K562 (cell line): ENCODE measurements at regions not wholly inside any gene's neighbourhood (a gene's known extent, or its start where the extent isn't known, plus 50 kb on each side); places are given as distances from the start of the nearest gene placed in this dataset.

Source experiments
- ATF1 ChIP-seq, 2 experiments: fragments of 450-650 bp in 1 of 2; IDR thresholded peaks; 2 replicates each; pipeline ENCODE4 v1.6.1; 2016; ENCODE audit warnings: missing compliant biosample characterization in 1 of 2, missing genetic modification characterization in 1 of 2
- IRF2 ChIP-seq: sonication (generic); formaldehyde crosslinking; IDR thresholded peaks from 2 replicates; pipeline ENCODE4 v1.8.1; 2022; ENCODE audit warnings: mild to moderate bottlenecking, missing genetic modification reagents
- KLF10 ChIP-seq: fragments of 250-450 bp; sonication (Bioruptor Pico); IDR thresholded peaks from 2 replicates; pipeline ENCODE4 v1.6.1; 2021; ENCODE audit warnings: matching md5 sums
- NBN ChIP-seq: fragments of 450-650 bp; IDR thresholded peaks from 2 replicates; pipeline ENCODE4 v1.6.1; 2016; ENCODE audit warnings: low read depth, mild to moderate bottlenecking
- NCOA4 ChIP-seq: fragments of 450-650 bp; IDR thresholded peaks from 2 replicates; pipeline ENCODE4 v1.6.1; 2018; ENCODE audit warnings: mild to moderate bottlenecking; ENCODE audit not compliant: partially characterized antibody
- NRF1 ChIP-seq, 2 experiments: fragments of 450-650 bp; IDR thresholded peaks in 1 of 2; conservative IDR thresholded peaks in 1 of 2; 2 replicates each; pipeline ENCODE4 v1.6.1; 2014; ENCODE audit warnings: mild to moderate bottlenecking in 2 of 2
- PRMT5 ChIP-seq: sonication (generic); formaldehyde crosslinking; IDR thresholded peaks from 2 replicates; pipeline ENCODE4 v1.5.0; 2020; ENCODE audit warnings: missing genetic modification reagents
- U2AF2 ChIP-seq: fragments of 200-400 bp; formaldehyde crosslinking; optimal IDR thresholded peaks from 2 replicates; pipeline ENCODE3; 2017; ENCODE audit warnings: low read depth, mild to moderate bottlenecking, low read length
- TF ChIP-seq, protein P1 (sequence below), 2 experiments: fragments of 450-650 bp; IDR thresholded peaks; 2 replicates each; pipeline ENCODE4 v1.6.1; 2016; ENCODE audit warnings: mild to moderate bottlenecking in 2 of 2, borderline replicate concordance in 1 of 2, low read depth in 1 of 2, moderate library complexity in 1 of 2
- TF ChIP-seq, protein P2 (sequence below): fragments of 250-450 bp; sonication (Bioruptor Pico); IDR thresholded peaks from 2 replicates; pipeline ENCODE4 v1.4.0; 2020; ENCODE audit warnings: borderline replicate concordance
- TF ChIP-seq, protein P3 (sequence below), 2 experiments: fragments of 450-650 bp in 1 of 2; sonication (generic) in 1 of 2; formaldehyde crosslinking; conservative IDR thresholded peaks; 2 replicates each; pipeline versions ENCODE4 v1.4.0 to v1.8.1; 2020 to 2022; ENCODE audit warnings: mild to moderate bottlenecking in 1 of 2, missing genetic modification reagents in 1 of 2
- TF ChIP-seq, protein P4 (sequence below), 2 experiments: fragments of 200-800 bp in 1 of 2; sonication (Bioruptor generic) in 1 of 2; sonication (generic) in 1 of 2; formaldehyde crosslinking in 1 of 2; IDR thresholded peaks in 1 of 2; conservative IDR thresholded peaks in 1 of 2; 2 replicates each; pipeline versions ENCODE4 v1.5.0 to v1.6.1; 2016 to 2020; ENCODE audit warnings: missing compliant biosample characterization in 1 of 2, missing genetic modification characterization in 1 of 2, missing genetic modification reagents in 1 of 2
- TF ChIP-seq, protein P5 (sequence below): fragments of 450-650 bp; conservative IDR thresholded peaks from 2 replicates; pipeline ENCODE4 v1.6.1; 2016; ENCODE audit warnings: missing genetic modification characterization, low read depth, mild to moderate bottlenecking, missing compliant biosample characterization, moderate library complexity

DNA sequence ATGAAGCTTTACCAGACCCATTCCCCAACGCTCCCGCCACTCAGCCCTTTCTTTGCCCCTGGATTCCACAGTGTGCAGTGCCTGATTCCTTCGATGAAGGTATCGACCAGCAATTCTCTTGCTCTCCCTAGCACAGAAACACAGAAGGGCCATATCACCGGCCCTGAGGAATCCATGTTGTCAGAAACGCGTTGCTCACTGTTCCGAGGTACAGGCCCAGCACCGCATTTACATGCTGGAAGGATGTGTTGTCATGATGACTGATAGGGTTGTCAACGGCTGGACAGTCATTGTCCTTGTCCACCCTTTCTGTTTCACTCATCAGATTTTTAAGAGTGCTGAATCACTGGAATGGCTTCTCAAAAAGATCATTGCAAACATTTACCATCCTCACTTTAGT is 57.2 kb upstream of the GPR6 start (continued):
- TF ChIP-seq, protein P1, sequence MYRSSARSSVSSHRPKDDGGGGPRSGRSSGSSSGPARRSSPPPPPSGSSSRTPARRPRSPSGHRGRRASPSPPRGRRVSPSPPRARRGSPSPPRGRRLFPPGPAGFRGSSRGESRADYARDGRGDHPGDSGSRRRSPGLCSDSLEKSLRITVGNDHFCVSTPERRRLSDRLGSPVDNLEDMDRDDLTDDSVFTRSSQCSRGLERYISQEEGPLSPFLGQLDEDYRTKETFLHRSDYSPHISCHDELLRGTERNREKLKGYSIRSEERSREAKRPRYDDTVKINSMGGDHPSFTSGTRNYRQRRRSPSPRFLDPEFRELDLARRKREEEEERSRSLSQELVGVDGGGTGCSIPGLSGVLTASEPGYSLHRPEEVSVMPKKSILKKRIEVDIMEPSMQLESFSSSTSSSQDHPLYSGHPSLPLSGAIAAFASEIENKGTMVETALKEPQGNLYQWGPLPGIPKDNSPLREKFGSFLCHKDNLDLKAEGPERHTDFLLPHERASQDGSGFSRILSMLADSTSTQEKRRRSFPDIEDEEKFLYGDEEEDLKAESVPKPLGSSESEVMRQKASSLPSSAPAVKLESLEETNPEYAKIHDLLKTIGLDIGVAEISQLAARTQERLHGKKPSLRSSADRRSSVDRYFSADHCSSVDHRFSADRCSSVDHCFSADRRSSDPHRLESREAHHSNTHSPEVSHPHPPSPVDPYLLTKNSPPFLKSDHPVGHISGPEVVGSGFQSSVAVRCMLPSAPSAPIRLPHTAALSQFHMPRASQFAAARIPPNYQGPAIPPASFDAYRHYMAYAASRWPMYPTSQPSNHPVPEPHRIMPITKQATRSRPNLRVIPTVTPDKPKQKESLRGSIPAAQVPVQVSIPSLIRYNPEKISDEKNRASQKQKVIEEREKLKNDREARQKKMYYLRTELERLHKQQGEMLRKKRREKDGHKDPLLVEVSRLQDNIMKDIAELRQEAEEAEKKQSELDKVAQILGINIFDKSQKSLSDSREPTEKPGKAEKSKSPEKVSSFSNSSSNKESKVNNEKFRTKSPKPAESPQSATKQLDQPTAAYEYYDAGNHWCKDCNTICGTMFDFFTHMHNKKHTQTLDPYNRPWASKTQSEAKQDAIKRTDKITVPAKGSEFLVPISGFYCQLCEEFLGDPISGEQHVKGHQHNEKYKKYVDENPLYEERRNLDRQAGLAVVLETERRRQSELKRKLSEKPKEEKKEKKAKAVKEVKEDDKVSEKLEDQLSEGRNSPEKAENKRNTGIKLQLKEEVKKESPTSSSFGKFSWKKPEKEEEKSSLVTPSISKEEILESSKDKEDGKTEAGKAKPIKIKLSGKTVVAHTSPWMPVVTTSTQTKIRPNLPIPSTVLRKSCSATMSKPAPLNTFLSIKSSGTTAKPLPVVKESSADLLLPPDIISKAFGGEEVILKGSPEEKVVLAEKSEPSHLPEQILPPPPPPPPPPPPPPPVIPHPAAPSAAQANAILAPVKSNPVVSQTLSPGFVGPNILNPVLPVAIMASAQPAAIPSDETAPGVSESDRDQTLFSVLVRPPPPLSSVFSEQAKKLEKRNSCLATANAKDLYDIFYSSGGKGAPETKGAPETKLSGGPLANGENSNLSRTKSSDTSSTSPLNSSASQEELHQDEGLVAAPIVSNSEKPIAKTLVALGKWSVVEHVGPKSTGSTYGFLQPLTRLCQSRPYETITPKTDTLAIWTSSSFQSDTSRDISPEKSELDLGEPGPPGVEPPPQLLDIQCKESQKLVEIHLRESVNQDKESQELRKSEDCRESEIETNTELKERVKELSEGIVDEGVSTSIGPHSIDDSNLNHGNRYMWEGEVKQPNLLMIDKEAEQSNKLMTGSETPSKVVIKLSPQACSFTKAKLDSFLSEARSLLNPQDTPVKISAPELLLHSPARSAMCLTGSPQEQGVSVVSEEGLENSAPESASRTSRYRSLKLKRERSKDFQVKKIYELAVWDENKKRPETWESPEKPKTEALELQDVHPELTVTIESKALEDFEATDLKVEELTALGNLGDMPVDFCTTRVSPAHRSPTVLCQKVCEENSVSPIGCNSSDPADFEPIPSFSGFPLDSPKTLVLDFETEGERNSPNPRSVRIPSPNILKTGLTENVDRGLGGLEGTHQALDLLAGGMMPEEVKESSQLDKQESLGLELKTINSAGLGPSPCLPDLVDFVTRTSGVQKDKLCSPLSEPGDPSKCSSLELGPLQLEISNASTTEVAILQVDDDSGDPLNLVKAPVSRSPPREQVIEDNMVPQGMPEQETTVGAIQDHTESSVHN (IDR thresholded peaks at IDR 0.05; ENCODE audit: borderline replicate concordance in 1 of 2, low read depth in 1 of 2) = no peak
- TF ChIP-seq IRF2 (CRISPR knock-in tag) (no peak), NCOA4 (no peak), U2AF2 (no peak), KLF10 (CRISPR knock-in tag) (no peak), NRF1 (conservative IDR thresholded peaks at IDR 0.05 in 1 of 2, IDR thresholded peaks at IDR 0.05 in 1 of 2) (no peak), ATF1 (CRISPR knock-in tag; IDR thresholded peaks at IDR 0.05) (no peak), ATF1 (tag; IDR thresholded peaks at IDR 0.05) (0 out of 2 replicates have a peak, but pooled peaks have one; percentile 35), NBN (no peak), PRMT5 (no peak)
- TF ChIP-seq, protein P2, sequence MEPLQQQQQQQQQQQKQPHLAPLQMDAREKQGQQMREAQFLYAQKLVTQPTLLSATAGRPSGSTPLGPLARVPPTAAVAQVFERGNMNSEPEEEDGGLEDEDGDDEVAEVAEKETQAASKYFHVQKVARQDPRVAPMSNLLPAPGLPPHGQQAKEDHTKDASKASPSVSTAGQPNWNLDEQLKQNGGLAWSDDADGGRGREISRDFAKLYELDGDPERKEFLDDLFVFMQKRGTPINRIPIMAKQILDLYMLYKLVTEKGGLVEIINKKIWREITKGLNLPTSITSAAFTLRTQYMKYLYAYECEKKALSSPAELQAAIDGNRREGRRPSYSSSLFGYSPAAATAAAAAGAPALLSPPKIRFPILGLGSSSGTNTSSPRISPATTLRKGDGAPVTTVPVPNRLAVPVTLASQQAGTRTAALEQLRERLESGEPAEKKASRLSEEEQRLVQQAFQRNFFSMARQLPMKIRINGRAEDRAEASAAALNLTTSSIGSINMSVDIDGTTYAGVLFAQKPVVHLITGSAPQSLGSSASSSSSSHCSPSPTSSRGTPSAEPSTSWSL (CRISPR knock-in tag) = no peak
- TF ChIP-seq, protein P3, sequence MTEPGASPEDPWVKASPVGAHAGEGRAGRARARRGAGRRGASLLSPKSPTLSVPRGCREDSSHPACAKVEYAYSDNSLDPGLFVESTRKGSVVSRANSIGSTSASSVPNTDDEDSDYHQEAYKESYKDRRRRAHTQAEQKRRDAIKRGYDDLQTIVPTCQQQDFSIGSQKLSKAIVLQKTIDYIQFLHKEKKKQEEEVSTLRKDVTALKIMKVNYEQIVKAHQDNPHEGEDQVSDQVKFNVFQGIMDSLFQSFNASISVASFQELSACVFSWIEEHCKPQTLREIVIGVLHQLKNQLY (CRISPR knock-in tag; conservative IDR thresholded peaks at IDR 0.05) = no peak
- TF ChIP-seq, protein P4, sequence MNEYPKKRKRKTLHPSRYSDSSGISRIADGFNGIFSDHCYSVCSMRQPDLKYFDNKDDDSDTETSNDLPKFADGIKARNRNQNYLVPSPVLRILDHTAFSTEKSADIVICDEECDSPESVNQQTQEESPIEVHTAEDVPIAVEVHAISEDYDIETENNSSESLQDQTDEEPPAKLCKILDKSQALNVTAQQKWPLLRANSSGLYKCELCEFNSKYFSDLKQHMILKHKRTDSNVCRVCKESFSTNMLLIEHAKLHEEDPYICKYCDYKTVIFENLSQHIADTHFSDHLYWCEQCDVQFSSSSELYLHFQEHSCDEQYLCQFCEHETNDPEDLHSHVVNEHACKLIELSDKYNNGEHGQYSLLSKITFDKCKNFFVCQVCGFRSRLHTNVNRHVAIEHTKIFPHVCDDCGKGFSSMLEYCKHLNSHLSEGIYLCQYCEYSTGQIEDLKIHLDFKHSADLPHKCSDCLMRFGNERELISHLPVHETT (CRISPR knock-in tag; conservative IDR thresholded peaks at IDR 0.05 in 1 of 2, IDR thresholded peaks at IDR 0.05 in 1 of 2) = peak in 1 of 2 experiments; percentile 53; a peak in 1 of 4 replicates
- TF ChIP-seq, protein P5, sequence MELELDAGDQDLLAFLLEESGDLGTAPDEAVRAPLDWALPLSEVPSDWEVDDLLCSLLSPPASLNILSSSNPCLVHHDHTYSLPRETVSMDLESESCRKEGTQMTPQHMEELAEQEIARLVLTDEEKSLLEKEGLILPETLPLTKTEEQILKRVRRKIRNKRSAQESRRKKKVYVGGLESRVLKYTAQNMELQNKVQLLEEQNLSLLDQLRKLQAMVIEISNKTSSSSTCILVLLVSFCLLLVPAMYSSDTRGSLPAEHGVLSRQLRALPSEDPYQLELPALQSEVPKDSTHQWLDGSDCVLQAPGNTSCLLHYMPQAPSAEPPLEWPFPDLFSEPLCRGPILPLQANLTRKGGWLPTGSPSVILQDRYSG (tag) = peak; percentile 82; the same call in 1 of the 2 replicates
